GM23338 (cell line): ENCODE measurements at regions not wholly inside any gene's neighbourhood (a gene's known extent, or its start where the extent isn't known, plus 50 kb on each side); places are given as distances from the start of the nearest gene placed in this dataset.

ENCODE experiments used
- CREB1 ChIP-seq: fragments of 250-450 bp; sonication (Bioruptor Pico); IDR thresholded peaks from 2 replicates; pipeline ENCODE4 v1.5.0; 2020; ENCODE audit warnings: low read depth, mild to moderate bottlenecking, moderate library complexity
- CTCF ChIP-seq, 2 experiments: fragments of 200-600 bp in 1 of 2; sonication (generic) in 1 of 2; conservative IDR thresholded peaks; 2 replicates each; pipeline versions ENCODE4 v1.5.1 to v1.6.1; 2016 to 2017; ENCODE audit warnings: antibody characterized with exemption in 2 of 2, low read depth in 2 of 2, mild to moderate bottlenecking in 2 of 2, moderate library complexity in 1 of 2
- EZH2 ChIP-seq: fragments of 200-600 bp; sonication (generic); IDR thresholded peaks from one replicate; pipeline ENCODE4 v1.8.0; 2017; ENCODE audit warnings: antibody characterized with exemption, mild to moderate bottlenecking, low read depth; ENCODE audit not compliant: unreplicated experiment
- EZH2phosphoT487 ChIP-seq: fragments of 200-600 bp; sonication (generic); IDR thresholded peaks from one replicate; pipeline ENCODE4 v1.8.1; 2018; ENCODE audit warnings: antibody characterized with exemption; ENCODE audit not compliant: unreplicated experiment
- POLR2AphosphoS5 ChIP-seq: IDR thresholded peaks from 2 replicates; pipeline ENCODE4 v1.6.1; 2016; ENCODE audit warnings: antibody characterized with exemption, low read depth
- TF ChIP-seq, protein P1 (sequence below): IDR thresholded peaks from one replicate; pipeline ENCODE4 v1.6.1; 2018; ENCODE audit warnings: antibody characterized with exemption; ENCODE audit not compliant: unreplicated experiment

GRCh38 chr10:21097926-21098355 is 200.8 kb upstream of the NEBL start:
- TF ChIP-seq CREB1: no peak
- no peak for TF ChIP-seq CTCF (conservative IDR thresholded peaks at IDR 0.05; ENCODE audit: low read depth in 2 of 2)
- TF ChIP-seq EZH2: no peak
- no peak for TF ChIP-seq EZH2phosphoT487
- TF ChIP-seq POLR2AphosphoS5: no peak
- TF ChIP-seq, protein P1, sequence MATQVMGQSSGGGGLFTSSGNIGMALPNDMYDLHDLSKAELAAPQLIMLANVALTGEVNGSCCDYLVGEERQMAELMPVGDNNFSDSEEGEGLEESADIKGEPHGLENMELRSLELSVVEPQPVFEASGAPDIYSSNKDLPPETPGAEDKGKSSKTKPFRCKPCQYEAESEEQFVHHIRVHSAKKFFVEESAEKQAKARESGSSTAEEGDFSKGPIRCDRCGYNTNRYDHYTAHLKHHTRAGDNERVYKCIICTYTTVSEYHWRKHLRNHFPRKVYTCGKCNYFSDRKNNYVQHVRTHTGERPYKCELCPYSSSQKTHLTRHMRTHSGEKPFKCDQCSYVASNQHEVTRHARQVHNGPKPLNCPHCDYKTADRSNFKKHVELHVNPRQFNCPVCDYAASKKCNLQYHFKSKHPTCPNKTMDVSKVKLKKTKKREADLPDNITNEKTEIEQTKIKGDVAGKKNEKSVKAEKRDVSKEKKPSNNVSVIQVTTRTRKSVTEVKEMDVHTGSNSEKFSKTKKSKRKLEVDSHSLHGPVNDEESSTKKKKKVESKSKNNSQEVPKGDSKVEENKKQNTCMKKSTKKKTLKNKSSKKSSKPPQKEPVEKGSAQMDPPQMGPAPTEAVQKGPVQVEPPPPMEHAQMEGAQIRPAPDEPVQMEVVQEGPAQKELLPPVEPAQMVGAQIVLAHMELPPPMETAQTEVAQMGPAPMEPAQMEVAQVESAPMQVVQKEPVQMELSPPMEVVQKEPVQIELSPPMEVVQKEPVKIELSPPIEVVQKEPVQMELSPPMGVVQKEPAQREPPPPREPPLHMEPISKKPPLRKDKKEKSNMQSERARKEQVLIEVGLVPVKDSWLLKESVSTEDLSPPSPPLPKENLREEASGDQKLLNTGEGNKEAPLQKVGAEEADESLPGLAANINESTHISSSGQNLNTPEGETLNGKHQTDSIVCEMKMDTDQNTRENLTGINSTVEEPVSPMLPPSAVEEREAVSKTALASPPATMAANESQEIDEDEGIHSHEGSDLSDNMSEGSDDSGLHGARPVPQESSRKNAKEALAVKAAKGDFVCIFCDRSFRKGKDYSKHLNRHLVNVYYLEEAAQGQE: no peak
